NCI-H2196 treated with DMSO at 0.1 percent for 48 hours (cell line): ENCODE measurements at regions not wholly inside any gene's neighbourhood (a gene's known extent, or its start where the extent isn't known, plus 50 kb on each side); places are given as distances from the start of the nearest gene placed in this dataset.
"Not testable (repeated sequence)": the region's sequence is repeated elsewhere in the genome, so short reads cannot be mapped to it uniquely, and the experiment has no call there.

ENCODE experiments used
- DNase-seq: peaks from one replicate; lab custom pipeline; 2025; ENCODE audit not compliant: unreplicated experiment; lab: John Stamatoyannopoulos, UW

DNA sequence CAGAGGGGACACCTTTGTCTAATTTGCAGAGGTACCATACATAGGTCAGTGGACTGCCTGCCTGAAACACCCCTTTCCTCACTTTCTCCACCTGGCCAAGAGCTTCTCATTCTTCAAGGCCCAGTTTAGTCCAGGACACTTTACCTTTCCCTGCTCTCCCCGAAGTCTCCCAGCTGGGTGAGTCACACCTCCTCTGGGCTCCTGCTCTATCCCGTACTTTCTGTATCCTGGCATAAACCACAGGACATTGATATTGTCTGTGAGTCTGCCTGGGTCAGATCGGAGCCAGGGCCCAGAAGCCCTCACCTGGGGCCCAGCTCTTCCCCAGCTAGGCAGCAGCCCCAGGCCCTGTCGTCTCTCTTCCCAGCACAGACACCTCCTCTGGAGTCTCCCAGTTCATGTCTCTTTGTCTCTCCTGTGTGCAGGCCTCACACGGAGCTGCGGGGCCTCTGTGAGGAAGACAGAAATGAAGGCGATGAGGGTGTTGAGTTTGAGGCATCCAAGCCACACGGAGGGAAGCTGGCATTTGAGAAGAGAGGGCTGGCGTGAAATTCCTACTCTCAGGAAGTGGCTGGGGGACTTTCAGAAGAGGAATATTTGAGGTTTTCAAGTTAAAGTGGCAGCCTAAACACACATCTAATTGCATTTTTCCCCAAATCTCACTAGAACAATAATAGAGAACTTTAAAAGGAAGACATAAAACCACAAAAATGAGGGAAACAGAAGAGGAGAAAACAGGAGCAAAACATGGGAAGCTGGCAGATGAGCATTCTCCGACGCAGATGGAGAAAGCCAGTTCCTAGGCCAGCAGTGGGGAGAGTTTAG lies 79.6 kb upstream of the LAPTM4A start:
- DNase-seq = no peak

DNA sequence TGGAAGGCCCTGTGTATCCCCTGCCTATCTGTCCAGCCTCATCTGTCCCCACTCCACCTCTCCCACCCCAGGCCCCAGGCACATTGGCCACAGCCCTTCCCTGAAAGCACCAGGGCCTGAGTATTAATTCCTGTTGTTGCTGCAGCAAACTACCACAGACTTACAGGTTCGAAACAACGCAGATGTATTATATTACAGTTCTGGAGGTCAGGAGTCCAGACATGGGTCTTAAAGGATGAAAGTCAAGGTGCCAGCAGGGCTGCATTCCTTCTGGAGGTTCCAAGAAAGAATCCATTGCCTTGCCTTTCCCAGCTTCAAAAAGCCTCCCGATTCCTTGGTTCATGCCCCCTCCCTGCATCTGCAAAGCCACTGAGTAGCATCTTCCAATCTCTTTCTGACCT lies 78.7 kb upstream of the LAPTM4A start:
- no peak for DNase-seq

DNA sequence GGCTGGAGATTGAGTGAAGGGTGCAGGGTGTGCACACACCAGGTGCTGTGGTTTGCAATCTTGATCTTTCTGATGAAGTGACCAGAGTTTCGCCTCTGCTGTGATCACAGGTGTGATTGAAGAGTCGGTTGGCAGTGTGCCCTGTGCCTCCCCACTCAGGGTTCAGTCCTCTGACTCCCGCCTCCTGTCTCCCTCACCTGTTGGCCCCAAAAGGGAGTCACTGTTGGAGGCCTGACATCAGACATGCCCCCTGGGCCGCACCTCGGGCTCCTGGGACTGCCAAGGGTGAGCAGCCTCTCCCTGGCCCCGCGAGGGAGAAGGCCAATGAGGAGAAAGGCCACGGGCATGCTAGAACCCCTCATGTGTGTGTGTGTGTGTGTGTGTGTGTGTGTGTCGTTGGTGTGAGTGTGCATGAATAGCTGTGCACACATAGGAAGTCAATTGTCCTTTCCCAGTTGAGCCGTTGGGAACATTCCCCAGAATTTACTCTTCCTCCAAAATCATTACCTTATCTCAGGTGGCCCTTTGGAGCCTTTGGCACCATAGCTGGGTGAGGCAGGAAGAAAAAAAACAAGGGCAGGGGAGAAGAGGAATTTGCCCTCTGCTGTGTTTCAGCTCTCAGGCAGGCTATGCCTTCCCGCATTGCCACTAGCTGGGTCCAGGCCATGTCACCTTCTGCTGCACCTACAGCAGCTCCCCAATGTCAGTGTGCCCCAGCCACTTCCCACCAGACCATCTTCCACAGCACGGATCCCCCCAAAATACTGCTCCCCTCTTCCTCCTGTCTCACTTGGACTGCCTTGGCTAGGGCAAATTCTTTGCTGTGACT lies 78.1 kb upstream of the LAPTM4A start:
- DNase-seq = peak; percentile 57

DNA sequence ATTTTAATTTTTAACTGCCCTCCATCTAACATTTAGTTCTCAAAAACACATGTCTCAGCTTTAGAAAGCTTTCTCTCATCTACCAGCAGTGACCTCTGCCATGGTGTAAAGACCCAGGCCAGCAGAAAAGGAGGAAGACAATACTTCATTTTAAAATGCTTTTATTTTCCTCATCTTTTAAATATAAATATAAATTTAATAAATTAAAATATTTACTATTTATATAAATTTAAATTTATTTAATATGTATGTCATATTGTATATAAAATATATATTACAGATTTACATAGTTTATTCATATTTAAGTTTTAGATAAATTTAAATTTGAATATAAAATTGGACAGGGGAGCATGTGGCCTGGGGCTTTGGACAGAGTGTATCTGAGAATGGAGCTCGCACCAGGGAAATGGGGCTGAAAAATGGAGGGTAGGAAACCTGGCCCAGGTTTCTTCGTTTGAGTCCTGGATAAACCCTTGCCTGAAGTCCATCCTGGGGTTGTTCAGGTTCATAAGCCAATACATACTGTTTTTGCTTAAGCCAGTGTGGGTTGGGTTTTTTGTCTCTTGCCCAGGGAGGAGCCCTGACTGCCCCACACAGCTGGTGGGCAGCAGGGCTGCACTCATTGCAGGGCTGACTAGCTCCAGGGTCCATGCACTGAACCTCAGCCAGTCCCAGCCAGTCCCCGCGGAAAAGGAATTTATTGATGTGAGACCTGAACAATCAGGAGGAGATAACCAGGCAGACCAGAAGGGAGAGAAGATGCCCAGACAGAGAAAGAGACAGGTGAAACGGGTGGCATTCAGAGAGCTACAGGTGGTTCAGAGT lies 77.3 kb upstream of the LAPTM4A start:
- no peak for DNase-seq

DNA sequence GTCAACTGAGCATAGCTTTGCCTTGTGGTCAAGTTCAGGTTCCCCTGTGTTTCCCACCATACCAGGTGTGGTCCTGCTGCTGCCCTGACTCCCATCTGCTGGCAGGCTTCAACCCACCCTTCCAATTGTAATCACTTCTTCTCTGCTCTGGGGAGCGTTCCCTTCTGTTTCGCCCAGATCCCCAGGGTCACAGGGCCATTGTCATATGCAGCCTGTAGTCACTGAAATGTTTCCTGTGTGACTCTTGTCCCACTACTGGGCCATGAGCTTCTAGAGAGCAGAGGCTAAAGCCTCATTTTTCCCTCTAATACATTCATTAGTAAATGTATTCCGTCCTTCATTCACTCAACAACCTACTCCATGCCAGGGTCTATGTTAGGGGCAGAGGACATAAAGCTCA lies 75.0 kb upstream of the LAPTM4A start:
- DNase-seq = no peak

DNA sequence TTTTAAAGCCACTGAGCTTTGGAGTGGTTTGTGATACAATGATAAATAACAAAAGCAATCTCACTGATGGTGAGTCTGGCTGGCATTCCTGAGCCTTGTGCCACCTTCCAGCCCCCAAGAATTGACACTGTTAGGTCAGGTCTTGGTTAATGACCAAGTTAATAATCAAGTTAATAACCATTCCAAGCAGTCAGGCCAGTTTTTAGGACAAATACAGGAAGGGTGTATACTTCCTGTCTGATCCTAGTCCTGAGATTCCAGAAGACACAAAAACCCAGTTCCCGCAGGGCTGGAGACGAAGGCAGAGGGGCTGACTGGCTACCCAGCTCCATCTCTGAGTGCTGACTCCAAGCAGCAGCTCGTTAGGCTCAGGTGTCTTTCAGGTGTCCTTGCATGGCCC lies 74.6 kb upstream of the LAPTM4A start:
- DNase-seq = no peak

DNA sequence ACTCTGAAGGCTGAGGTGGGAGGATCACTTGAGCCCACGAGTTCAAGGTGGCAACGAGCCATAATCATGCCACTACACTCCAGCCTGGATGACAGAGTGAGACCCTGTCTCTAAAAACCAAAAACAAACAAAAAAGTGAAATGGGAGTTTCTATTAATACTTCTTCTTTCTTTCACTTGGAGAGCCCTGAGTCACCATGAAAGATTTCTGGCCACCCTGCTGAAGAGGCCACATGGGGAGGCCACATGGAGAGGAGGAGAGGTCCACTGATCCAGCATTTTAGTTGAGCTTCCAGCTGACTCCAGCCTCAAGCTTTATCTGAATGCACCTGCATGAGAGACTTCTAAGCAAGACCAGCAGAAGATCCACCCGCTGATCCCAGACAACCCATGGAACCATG lies 74.2 kb upstream of the LAPTM4A start:
- DNase-seq = no peak

DNA sequence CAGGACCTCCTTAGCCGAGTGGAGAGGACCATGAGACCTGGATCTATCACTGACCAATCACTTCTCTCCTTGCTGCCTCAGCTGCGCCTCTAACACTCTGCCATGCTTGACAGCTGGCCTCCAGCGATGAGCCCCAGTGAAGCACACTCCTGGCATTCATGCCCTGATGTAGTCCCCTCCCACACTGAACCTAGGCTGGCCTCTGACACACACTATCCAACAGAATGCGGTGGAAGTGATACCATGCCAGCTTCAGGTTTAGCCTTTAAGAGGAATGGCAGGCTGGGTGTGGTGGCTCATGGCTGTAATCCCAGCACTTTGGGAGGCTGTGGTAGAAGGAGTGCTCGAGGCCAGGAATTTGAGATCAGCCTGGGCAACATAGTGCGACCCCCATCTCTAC lies 73.7 kb upstream of the LAPTM4A start:
- no peak for DNase-seq

DNA sequence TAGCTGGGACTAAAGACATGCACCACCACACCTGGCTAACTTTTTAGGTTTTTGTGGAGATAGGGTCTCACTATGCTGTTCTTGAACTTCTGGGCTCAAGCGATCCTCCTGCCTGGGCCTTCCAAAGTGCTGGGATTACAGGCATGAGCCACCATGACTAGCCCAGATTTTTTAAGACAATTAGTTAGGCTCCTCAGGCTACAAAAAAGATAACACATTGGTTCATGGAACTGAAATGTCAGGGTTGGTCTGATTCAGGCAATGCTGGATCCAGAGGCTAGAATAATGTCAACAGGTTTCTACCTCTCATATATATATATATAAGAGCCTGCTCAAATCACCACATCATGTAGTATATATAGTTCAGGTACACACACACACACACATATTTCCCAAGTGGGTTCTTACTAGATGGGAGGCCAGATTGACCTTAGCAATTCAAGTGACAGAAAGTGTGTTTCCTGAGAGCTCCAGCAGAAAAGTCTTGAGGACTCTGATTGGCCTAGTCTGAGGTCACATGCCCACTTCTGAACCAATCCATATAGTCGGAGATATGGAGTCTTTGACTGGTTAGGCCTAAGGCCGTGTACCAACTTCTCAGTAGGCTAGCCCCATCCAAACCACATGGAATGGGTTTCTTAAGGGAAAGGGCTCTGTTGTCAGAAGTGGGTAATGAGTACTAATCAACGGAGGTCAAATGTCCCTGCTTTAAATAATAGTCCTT lies 72.6 kb upstream of the LAPTM4A start:
- no peak for DNase-seq

DNA sequence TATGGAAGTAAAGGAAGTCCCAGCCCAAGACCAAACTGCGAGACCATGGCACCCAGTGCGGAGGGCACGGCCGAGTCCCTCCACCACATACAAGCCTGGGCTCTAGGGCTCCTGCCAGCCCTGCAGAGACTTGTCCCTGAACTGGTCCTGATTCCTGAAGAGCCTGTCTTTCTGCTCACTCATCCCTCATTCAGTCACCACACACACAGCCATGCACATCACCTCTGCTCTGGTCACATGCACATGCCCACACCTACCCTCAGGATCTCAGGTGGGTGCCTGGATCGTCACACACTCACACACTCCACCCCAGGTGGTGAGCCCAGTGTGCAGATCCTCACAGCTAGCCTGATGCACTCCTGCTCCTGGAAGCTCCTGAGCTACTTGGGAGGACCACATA lies 71.4 kb upstream of the LAPTM4A start:
- no peak for DNase-seq

DNA sequence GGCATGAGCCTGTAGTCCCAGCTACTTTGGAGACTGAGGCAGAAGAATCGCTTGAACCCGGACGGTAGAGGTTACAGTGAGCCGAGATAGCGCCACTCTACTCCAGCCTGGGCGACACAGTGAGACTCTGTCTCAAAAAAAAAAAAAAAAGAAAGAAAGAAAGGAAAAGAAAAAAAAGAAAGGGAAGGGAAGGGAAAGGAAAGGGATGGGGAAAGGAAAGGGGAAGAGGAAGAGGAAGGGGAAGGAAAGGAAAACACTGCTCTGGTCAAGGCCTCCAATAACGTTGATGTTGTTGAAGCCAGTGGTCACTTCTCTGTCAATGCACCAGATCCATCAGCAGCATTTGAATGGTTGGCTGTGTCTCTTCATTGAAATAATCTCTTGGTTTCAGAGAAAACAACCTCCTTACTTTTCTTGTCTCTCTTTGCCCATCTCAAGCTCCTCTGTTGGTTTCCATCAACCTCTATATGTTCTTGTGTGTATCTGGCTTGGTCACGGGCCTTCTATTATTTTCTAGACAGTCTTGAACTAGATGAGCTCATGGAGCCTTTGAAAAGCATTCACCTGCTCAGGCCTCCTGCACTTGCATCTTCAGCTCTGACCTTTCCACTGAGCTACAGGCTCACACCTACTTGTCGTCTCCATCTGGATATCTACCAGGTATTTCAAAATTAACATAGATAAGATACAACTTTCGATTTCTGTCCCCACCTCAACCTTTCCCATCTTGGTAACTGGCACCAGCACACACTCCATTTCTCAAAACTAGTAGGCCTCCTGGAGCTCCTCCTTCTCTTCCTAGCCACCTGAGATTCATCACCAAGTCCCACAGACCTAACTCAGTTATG lies 69.4 kb upstream of the LAPTM4A start:
- DNase-seq = no peak

DNA sequence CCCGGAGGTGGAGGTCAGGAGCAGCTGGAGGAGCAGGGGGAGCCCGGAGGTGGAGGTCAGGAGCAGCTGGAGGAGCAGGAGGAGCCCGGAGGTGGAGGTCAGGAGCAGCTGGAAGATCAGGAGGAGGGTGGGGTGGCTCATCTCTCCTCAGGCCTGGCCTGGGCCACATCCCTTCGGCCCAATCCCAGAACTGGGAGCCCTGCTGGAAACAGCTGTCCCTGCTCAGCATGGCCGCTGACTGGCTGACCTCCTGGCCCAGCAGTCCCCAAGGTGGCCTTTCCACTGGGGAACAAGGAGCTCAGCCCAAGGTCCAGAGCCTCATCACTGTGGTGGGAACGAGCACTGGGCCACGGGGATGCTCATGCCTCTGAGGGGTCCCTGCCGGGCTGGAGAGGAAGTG lies 66.6 kb upstream of the LAPTM4A start:
- no peak for DNase-seq

DNA sequence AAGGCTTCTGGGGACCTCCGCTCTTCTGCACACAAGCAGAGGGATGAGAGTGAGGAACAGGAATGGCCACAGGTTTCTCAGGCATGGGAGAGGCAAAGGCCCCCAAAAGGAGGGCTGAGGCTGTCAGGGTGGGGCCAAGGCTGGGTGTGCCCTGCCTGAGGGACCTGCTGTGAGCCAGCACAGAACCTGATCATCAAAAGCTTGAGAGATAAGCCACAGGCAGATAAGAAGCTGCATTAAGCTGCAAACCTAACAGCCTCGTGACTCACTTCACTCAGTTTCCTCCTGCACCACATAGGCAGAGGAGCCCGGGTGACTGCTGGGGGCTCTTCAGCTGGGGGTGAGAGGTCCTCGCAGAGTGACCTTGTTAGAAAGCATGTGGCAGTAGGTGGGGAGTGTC lies 64.5 kb upstream of the LAPTM4A start:
- no peak for DNase-seq

DNA sequence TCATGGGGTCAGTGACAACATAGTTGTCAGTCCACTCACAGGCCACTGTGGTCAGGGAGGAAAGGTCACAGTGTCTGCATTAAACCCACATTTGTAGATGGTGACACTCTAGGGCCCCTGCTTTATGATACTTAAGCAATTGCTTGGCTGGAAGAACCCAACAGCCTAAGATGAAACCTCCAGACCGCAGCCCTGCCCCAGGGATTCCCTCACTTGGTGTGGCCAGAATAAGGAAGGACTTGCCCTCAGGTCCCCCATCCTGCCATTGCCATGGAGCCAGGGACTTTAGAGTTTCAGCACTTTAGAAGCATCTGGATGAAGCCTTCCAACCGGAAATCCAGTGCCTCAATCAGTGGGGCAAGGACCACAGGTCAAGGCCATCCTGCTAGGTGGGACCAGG lies 63.9 kb upstream of the LAPTM4A start:
- DNase-seq = no peak

DNA sequence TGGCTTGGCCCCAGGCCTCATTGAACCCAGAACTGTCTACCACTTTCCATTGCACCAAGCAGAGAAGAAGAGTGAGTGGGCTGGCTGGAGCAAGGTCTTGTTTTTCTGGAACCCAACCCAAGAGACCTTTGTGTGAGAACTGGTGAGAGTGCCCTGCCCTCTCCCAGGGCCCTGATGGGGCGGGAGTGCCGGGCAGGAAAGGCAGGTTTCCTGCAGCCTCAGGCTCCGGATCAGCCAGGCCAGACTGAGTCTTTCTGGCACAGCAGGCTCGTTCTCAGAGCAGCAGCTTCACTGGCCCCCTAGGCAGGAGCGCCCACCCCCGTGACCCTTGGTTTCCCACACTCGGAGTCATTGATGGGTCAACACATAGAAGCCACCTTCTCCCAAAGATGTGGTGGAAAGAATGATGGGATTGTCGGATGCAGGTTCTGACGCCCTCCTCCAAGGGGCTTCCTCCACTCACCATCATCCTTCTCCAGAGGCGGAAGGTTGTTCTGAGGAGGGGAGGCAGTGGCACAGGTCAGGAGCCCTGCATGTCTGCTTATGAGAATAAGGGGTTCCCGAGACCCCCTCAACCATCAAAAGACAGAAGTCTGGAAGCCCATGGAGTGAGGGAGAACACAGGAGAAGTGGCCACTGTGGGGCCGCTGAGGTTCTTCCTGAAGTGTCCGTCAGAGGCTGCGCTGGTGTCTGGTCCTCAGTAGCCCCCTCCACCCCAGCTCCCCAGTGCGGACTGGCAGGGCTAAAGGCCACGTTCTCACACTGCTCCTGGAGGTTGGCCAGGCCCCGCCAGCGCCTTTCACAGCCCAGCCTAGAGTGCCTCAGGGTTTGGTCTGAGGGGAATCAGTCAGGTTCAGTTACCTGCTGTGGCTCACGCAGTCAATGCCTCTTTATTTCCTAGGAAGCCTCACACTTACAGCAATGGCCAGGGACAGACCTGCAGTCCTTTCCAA lies 62.8 kb upstream of the LAPTM4A start:
- DNase-seq = no peak

DNA sequence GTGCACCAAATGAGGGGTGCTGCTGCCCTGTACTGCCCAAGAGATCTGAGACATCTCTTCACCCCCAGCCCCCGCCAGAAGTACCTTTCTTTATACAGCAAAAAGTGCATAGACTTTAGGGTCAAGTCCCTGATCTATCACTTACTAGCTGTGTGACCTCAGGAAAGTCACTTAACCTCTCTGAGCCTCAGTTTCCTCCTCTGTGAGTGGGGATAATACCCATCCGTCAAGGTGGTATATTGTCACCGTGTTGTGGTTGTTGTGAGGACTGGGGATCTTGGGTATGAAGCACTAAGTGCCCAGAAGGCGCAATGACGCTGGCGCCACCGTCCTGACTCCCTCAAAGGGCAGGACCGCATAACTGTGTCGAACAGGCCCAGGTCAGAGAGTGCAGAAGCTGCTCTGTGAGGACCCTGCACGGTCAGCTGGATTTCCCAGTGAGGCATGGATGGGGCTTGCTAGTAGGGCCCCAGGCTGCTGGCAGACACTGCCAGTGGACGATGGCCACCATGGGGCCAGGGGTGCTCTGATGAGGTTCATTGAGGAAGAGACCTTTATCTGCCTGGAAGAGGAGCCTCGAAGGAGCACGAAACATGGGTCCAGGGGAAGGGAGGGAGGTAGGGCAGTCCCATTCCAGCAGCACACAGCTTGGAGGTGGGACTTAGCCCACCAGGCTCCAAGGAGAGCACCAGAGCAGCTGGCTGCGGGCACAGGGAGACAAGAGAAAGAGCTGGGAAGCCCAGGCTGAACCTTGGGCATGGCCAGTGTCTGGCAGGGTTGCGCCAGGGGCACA lies 61.8 kb upstream of the LAPTM4A start:
- DNase-seq = no peak

DNA sequence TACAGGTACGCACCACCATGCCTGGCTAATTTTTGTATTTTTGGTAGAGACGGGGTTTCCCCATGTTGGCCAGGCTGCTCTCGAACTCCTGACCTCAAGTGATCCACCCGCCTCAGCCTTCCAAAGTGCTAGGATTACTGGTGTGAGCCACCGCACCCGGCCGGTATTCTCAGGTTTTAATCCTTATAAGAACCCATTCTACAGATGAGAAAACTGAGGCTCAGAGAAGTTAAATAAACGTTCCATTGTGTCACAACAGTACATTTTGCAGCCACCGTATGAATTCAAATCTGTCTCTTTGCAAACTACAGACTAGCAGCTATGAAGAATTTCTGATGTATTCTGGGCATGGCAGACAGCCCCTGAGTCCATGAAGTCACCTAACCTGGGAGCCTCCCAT lies 60.9 kb upstream of the LAPTM4A start:
- not testable (repeated sequence) for DNase-seq
